ENCODE measurements at regions not wholly inside any gene's neighbourhood (a gene's known extent, or its start where the extent isn't known, plus 50 kb on each side); places are given as distances from the start of the nearest gene placed in this dataset.

- POLR2A ChIA-PET, result no interaction called here
- TF ChIP-seq CTCF (IDR thresholded peaks at IDR 0.05; ENCODE audit: unreplicated experiment), result no peak
- H3K4me3 Mint-ChIP-seq (ENCODE audit: unreplicated experiment), result no peak overlapping the region
Measured at GRCh38 chr5:44887722-44888121, 79.0 kb downstream of the MRPS30 start.

GRCh38 chr5:44888435-44888834 is 79.7 kb downstream of the MRPS30 start:
- Mint-ChIP-seq H3K4me1 (ENCODE audit: insufficient read depth, unreplicated experiment) (peaks cover 5% of the 10 kb centered on the region), H3K27me3 (ENCODE audit: insufficient read depth, unreplicated experiment) (no peaks in the 10 kb centered on the region), H3K27ac (ENCODE audit: low read depth, unreplicated experiment) (no peak overlapping the region), H3K4me3 (ENCODE audit: unreplicated experiment) (no peak overlapping the region), H3K36me3 (ENCODE audit: insufficient read depth, unreplicated experiment) (no peaks in the 10 kb centered on the region), H3K9me3 (ENCODE audit: unreplicated experiment) (peaks cover 5% of the 10 kb centered on the region)
- ChIA-PET CTCF (no interaction called here), POLR2A (no interaction called here)
- TF ChIP-seq CTCF (IDR thresholded peaks at IDR 0.05; ENCODE audit: unreplicated experiment), result no peak
- intact Hi-C loops (cut with micrococcal nuclease), result no loop called here
- no TSS peak for BruUV-seq (replicated peaks)
- DNase-seq (ENCODE audit: unreplicated experiment), result no peak

More at GRCh38 chr5:44887722-44888121, 79.0 kb downstream of the MRPS30 start:
- no TSS peak for BruUV-seq (replicated peaks)
- H3K36me3 Mint-ChIP-seq (ENCODE audit: insufficient read depth, unreplicated experiment), result no peaks in the 10 kb centered on the region
- H3K27ac Mint-ChIP-seq (ENCODE audit: low read depth, unreplicated experiment), result no peak overlapping the region
- no peak for DNase-seq (ENCODE audit: unreplicated experiment)
- no peaks in the 10 kb centered on the region for H3K27me3 Mint-ChIP-seq (ENCODE audit: insufficient read depth, unreplicated experiment)
- H3K4me1 Mint-ChIP-seq (ENCODE audit: insufficient read depth, unreplicated experiment), result peaks cover 5% of the 10 kb centered on the region
- intact Hi-C loops (cut with micrococcal nuclease), result no loop called here
- CTCF ChIA-PET, result no interaction called here
- H3K9me3 Mint-ChIP-seq (ENCODE audit: unreplicated experiment), result no peaks in the 10 kb centered on the region

- no peak for TF ChIP-seq CTCF (IDR thresholded peaks at IDR 0.05; ENCODE audit: unreplicated experiment)
- peaks cover under 1% of the 10 kb centered on the region for H3K4me1 Mint-ChIP-seq (ENCODE audit: insufficient read depth, unreplicated experiment)
- DNase-seq (ENCODE audit: unreplicated experiment), result no peak
- intact Hi-C loops (cut with micrococcal nuclease), result no loop called here
- ChIA-PET CTCF (no interaction called here), POLR2A (no interaction called here)
- no TSS peak for BruUV-seq (replicated peaks)
- H3K4me3 Mint-ChIP-seq (ENCODE audit: unreplicated experiment), result no peak overlapping the region
- peaks cover 8% of the 10 kb centered on the region for H3K9me3 Mint-ChIP-seq (ENCODE audit: unreplicated experiment)
- H3K27ac Mint-ChIP-seq (ENCODE audit: low read depth, unreplicated experiment), result no peak overlapping the region
- peaks cover 5% of the 10 kb centered on the region for H3K36me3 Mint-ChIP-seq (ENCODE audit: insufficient read depth, unreplicated experiment)
- no peaks in the 10 kb centered on the region for H3K27me3 Mint-ChIP-seq (ENCODE audit: insufficient read depth, unreplicated experiment)
Measured at GRCh38 chr5:44891116-44891515, 82.4 kb downstream of the MRPS30 start.

- POLR2A ChIA-PET, result no interaction called here
- no peaks in the 10 kb centered on the region for H3K36me3 Mint-ChIP-seq (ENCODE audit: insufficient read depth, unreplicated experiment)
- no peak for DNase-seq (ENCODE audit: unreplicated experiment)
Measured at GRCh38 chr5:44900273-44900954, 91.7 kb downstream of the MRPS30 start.

More at GRCh38 chr5:44900273-44900954, 91.7 kb downstream of the MRPS30 start:
- intact Hi-C loops (cut with micrococcal nuclease), result no loop called here
- no peak overlapping the region for H3K4me3 Mint-ChIP-seq (ENCODE audit: unreplicated experiment)
- CTCF ChIA-PET, result no interaction called here
- no peak overlapping the region for H3K27ac Mint-ChIP-seq (ENCODE audit: low read depth, unreplicated experiment)
- no peak for TF ChIP-seq CTCF (IDR thresholded peaks at IDR 0.05; ENCODE audit: unreplicated experiment)
- no peaks in the 10 kb centered on the region for H3K4me1 Mint-ChIP-seq (ENCODE audit: insufficient read depth, unreplicated experiment)
- H3K9me3 Mint-ChIP-seq (ENCODE audit: unreplicated experiment), result no peaks in the 10 kb centered on the region
- BruUV-seq (replicated peaks), result no TSS peak
- no peaks in the 10 kb centered on the region for H3K27me3 Mint-ChIP-seq (ENCODE audit: insufficient read depth, unreplicated experiment)

Measured in MCF 10A (cell line).